DMS153 (cell line): ENCODE measurements at regions not wholly inside any gene's neighbourhood (a gene's known extent, or its start where the extent isn't known, plus 50 kb on each side); places are given as distances from the start of the nearest gene placed in this dataset.

Experiments used
- DNase-seq: peaks from one replicate; lab custom pipeline; 2025; lab: John Stamatoyannopoulos, UW

DNA sequence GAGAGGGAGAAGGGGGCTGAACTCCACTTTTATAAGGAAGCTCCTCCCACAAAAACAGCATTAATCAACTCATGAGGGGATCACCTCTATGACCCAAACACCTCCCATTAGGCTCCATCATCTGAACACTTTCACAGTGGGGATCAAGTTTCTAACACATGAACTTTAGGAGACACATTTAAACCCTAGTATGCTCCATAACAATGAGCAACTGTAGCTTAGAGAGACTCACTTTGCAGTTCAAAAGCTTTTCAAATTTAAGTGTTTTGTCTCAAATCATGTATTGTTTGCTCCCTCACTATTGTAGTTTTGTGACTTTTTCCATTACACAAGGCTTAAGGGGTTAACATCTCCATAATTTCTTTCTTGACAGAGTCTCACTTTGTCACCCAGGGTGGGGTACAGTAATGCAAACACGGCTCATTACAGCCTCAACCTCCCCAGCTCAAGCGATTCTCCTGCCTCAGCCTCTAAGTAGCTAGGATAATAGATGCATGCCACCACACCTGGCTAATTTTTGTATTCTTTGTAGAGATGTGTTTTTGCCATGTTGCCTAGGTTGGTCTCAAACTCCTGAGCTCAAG, 352.7 kb upstream of the CDH20 start:
- DNase-seq = no peak

DNA sequence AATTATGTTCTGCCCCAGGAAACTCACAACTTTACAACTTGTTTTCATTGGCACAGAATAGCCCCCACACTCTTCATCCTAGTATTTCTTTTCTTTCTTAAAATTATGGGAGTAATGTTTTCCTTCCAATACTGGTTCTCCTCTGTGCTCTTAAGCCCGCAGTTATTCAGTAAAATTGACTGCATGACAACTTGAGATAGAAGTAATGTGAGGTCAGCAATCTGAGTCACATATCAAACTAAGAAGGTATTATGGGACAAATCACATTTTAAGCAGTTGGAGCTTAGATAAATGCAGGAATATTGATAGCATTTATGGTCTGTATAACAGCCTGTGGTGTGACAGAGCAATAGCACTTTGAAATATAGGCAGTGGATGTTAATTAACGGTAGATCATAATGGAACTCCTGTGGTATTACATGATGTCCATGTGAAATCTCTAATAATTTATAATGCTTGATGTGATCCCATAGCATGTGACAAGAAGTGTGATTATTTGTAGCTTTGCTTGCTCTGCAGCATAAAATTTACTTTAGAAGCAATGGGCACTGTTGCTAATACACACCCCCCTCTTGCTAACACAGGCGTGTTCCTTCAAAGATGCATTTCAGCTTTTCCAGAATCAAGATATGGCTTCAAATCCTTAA, 351.4 kb upstream of the CDH20 start:
- no peak for DNase-seq

- no peak for DNase-seq
These were observed 350.9 kb upstream of the CDH20 start for GRCh38 chr18:60982329-60982695.

DNA sequence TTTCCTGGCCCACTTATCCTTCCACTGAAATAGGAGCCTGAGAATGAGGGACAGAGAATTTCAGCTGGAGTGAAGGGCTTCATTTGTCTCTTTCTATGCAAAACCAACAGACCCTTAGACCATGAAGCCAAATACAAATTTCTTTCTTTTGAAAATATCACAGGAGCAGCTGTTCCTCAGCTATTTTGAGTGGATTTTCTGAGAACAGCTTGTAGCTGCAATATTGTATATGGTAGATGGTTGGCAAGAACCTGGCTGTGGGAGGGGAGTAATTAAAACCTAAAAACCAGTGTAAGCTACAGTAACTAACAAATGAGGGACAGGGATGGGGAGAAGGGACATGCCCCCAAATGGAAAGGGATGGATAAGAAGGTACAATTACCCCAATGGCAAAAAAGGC, 350.3 kb upstream of the CDH20 start:
- DNase-seq = no peak

- no peak for DNase-seq
These were observed 348.7 kb upstream of the CDH20 start for GRCh38 chr18:60984510-60984909.

DNA sequence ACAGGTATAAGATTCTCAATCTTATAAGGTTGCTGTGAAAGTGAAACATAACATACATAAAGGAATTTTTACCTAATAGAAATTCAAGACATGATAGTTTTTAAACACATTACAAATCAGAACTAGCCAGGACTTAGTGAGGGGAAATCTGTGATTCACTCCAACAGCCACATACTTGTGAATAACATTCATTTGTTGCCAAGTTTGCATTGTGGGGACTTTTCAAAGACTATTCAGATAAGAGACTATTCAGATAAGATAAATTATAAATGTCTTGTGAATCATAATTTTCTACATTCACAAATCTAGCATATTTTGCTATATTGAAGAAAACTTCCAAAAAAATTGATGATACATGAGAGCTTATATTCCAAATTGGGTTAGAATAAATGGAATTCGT, 345.3 kb upstream of the CDH20 start:
- no peak for DNase-seq

DNA sequence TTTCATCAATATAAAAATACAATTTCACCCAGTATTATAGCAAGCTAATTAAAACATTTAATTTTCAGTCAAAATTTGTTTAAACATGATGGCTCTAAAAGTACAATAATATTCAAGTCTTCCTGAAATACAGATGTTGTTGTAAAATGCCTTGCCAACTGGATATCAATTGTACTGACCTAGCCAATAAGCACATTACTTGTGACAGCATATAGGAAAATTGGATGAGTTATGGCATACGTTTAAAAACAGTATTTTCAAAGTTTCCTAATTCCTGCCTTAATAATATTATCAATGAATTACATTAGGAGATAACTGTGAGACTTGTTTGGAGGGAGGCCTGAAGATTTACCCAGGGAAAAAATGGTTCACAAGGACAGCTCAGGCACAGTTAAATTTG, 336.9 kb upstream of the CDH20 start:
- DNase-seq = no peak

- no peak for DNase-seq
These were observed 336.4 kb upstream of the CDH20 start for GRCh38 chr18:60996822-60997221.

- no peak for DNase-seq
These were observed 332.1 kb upstream of the CDH20 start for GRCh38 chr18:61001138-61001537.

DNA sequence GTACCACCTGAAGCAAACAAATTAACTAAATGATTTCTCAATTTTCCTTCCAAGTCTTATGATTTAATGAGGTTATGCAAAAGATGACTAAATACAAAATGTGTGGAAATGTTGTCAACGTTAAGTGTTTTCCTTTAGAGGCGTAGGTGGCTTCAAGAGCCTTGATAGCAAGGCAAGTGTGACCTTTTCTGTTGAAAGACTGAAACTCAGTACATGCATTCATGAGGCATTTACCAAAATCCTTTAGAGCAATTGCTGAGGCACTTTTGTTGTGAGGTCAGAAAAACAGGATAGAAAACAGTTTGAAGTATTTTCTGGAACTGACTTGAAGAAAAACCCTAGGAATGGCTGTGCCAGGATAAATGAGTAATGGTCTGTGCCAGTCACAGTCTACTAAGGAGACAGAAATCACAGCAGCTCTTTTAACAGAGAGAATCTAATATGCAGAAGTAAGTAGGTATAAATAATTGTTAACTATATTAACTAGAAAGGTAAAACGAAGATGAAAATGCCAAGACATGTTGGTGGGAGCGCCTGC, 326.5 kb upstream of the CDH20 start:
- DNase-seq = no peak

DNA sequence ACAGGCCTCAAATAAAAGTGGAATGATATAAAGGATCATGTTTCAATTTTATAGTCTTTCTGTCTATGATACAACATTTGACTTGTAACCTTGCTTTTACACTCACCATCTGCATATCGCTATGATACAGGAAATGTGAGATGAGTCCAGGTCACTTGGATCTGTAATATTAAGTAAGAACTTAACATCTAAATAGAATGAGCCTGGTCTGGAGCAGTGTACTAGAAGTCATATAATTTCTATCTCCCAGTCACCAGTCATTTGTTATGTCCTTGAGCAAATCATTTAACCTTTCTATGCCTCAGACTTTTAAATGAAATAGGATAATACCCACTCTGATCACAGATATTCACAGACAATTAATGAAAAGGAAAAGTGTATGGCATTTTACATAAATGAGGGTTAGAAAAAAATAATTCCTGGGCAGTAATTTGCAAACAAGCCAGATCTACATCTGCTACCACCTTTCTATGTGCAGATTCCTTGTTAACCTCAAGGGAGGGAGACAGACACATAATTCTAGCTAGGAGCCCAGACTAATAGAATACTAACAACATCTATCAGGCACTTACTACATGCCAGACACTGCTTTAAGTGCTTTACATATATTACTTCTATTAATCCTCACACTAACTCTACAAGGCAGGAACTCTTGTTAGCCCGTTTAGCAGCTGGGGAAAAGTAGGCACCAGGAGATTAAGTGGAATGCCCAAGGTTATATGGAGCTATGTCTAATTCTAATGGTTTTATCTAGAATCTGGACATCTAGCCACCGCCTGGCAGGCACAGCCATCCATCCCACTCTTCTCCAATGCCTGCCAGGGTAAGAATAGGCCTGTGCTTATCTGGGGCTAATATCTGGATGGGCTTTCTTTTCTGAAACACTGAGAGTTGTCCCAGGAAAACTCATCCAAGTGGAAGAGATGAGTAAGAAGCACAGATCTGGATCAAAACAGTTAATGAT, 313.6 kb upstream of the CDH20 start:
- DNase-seq = no peak

GRCh38 chr18:61025596-61025995, 307.6 kb upstream of the CDH20 start:
- no peak for DNase-seq

- DNase-seq = no peak
These were observed 301.6 kb upstream of the CDH20 start for GRCh38 chr18:61031626-61032025.

- no peak for DNase-seq
These were observed 298.6 kb upstream of the CDH20 start for GRCh38 chr18:61034580-61034979.

DNA sequence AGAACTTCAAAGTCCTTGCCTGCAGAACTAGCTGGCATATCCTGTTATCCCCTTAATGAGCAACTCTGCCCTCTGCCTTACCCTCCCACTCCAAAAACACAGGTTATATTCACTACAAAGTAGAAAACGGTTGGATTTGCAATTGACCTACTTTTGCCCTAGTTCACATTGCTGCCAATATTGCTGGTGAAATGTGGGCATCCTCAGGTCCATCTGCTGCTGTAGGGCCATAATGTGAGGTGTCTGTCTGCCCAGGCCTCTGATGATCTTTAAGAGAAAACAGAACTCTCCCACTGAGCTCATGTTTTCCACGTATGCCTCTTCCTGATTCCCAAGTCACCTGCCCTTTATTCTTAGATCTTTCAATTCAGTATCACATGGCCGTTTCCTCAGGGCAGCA, 294.0 kb upstream of the CDH20 start:
- DNase-seq = no peak

DNA sequence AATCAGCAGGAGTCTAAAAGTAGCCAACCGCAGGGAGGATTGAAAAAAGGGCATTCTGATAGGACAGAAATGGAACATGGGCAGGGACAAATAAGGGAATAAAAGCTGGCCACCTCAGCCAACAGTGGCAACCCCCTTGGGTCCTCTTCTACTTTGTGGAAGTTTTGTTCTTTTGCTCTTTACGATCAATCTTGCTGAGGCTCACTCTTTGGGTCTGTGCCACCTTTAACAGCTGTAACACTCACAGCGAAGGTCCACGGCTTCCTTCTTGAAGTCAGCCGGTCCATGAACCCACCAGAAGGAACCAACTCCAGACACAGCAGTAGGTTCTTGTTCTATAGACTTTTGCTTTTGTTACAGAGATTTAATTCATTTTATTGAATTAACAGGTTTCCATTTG, 285.4 kb upstream of the CDH20 start:
- no peak for DNase-seq

DNA sequence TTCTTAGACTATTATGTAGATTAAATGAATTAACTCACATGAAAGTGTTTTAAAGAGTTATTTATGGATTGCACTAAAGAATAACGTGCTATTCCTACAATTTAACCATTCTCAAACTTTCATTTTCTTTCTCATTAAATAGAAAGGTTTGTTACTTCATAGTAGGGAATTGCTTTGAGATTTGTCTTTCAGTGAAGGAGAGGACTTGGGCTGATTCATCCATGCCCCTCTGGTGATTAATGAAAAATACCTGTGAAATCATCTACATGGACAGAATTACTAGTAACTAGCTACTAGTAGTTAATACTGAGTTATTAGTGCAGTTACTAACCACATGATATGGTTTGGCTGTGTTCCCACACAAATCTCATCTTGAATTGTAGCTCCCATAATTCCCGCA, 275.8 kb upstream of the CDH20 start:
- no peak for DNase-seq

- DNase-seq = no peak
These were observed 271.0 kb upstream of the CDH20 start for GRCh38 chr18:61062258-61062657.

- DNase-seq = peak; percentile 39
These were observed 268.3 kb upstream of the CDH20 start for GRCh38 chr18:61064911-61065310.

DNA sequence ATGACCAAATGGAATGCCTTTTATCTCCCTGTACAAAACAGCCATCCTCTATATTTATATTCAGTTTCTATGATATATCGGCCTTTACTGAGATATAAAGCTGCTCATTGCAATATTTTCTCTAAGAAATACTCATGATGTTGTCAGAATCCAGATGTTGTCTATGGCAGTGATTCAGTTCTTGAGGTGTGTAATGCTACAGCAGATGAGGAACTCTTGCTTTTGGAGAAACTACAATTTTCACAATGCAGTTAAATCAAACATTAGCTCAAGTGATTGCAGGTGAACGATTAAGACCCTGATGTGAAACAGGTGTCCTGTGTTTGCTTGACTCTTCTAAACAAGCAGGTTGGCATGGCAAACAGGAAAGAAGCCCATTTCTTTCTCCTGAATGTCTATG, 256.2 kb upstream of the CDH20 start:
- DNase-seq = peak; percentile 15

DNA sequence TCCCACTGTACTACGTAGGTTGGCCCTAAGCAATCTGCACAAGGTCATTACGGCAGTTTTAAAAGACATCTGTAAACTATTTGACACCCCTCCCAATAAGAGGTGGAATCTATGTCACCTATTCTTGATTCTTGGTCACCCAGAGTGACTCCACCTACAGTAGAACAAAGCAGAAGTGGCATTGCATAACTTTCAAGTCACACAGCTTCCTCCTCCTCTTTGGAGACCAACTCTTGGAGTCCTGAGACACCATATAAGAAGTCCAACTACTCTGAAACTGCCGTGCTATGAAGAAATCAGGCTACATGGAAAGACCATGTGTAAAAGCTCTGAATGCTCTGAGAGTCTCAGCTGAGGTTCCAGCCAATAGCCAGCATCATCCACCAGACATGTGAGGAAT, 253.5 kb upstream of the CDH20 start:
- no peak for DNase-seq

DNA sequence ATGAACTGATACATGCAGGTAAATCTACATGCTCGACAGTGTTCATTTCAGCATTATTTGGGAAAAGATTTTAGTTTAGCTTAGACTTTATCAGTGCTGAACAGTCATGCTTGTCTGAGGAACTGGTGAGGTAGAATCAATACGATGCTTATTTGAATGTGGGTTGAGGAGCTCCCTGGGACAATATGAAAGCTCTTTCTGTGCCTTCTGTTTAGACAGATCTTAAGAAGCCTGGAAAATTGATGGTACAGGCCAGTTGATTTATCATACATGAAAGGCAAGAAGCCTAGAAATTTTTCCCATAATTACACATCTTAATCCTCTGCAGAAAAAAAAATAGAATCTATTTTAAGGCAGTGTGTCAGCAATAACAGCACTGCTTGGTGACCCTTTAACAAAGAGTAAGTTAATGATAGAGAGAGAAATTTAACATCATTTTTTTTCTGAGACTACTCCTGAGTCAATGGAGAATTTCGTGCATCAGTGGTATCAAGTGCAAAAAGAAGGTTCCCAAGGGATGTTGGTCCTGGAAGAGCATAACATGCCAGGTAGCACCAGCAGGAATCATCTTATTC, 252.2 kb upstream of the CDH20 start:
- no peak for DNase-seq
